NT2/D1 (cell line): ENCODE measurements at regions not wholly inside any gene's neighbourhood (a gene's known extent, or its start where the extent isn't known, plus 50 kb on each side); places are given as distances from the start of the nearest gene placed in this dataset.

Experiments used
- SUZ12 ChIP-seq: IDR thresholded peaks from 2 replicates; pipeline ENCODE4 v1.6.1; 2011; ENCODE audit not compliant: insufficient read length, insufficient read depth; ENCODE audit errors: extremely low read depth
- ZNF274 ChIP-seq: IDR thresholded peaks from 2 replicates; pipeline ENCODE4 v1.6.1; 2011; ENCODE audit warnings: mild to moderate bottlenecking, low read depth, low read length

DNA sequence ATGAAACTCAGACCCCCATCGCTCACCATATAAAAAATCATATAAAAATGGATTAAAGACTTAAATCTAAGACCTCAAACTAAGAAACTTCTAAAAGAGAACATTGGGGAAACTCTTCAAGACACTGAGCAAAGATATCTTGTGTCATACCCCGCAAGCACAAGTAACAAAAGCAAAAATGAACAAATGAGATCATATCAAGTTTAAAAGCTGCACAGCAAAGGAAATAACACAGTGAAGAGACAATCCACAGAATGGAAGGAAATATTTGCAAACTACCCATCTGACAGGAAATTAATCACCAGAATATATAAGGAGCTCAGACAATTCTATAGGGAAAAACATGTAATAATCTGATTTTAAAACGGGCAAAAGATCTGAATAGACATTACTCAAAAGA lies 808.3 kb downstream of the LIG4 start:
- TF ChIP-seq ZNF274, result no peak
- TF ChIP-seq SUZ12, result no peak
